ENCODE measurements at regions not wholly inside any gene's neighbourhood (a gene's known extent, or its start where the extent isn't known, plus 50 kb on each side); places are given as distances from the start of the nearest gene placed in this dataset.

DNA sequence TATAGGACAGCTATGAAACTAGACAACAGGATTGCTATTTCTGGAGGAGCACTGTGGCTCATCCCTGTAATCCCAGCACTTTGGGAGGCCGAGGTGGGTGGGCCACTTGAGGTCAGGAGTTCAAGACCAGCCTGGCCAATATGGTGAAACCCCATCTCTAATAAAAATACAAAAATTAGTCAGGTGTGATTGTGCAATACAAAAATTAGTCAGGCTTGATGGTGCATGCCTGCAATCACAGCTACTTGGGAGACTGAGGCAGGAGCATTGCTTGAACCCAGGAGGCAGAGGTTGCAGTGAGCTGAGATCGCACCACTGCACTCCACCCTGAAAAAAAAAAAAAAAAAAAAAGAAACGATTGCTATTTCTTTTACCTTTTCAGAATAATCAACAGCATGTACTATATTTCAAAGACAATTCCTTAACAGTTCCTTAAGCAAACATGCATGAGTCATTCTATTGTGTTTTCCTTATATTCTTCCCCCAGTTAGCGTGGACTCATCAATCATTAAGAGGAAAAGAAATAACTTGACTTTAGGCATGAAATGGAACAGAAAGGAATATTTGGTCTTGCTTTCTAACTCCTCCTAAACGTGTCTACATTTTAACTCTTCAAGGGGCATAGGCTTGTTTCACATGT, 162.6 kb downstream of the TAF11L14 start:
- no peak for FAIRE-seq

DNA sequence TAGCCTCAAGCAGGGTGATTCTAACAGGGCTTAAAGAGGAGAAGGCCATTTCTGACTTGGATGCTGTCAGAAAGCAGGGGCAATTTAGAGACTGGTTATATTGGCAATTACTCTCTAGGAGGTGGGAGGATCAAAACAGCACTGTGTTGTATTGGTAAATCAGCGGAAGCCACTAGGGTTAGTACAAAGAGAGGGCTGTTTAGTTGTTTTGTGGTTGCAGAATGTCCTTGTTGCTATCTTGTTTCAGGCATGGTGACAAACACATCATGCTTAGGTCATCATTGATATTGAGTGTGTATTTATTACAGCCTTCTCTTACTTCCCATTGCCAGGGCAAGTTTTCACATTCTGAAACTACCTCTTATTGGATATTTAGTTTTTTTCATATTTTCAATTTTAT, 165.3 kb downstream of the TAF11L14 start:
- H3K9me3 ChIP-seq: no peaks in the 10 kb centered on the region
- TF ChIP-seq, protein P1, sequence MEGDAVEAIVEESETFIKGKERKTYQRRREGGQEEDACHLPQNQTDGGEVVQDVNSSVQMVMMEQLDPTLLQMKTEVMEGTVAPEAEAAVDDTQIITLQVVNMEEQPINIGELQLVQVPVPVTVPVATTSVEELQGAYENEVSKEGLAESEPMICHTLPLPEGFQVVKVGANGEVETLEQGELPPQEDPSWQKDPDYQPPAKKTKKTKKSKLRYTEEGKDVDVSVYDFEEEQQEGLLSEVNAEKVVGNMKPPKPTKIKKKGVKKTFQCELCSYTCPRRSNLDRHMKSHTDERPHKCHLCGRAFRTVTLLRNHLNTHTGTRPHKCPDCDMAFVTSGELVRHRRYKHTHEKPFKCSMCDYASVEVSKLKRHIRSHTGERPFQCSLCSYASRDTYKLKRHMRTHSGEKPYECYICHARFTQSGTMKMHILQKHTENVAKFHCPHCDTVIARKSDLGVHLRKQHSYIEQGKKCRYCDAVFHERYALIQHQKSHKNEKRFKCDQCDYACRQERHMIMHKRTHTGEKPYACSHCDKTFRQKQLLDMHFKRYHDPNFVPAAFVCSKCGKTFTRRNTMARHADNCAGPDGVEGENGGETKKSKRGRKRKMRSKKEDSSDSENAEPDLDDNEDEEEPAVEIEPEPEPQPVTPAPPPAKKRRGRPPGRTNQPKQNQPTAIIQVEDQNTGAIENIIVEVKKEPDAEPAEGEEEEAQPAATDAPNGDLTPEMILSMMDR (IDR thresholded peaks at IDR 0.05): no peak

More for the DNA sequence above, 162.6 kb downstream of the TAF11L14 start:
- WGBS, 2 donors: 39 to 40% methylated on average over 5 of the region's 5 CpGs
- TF ChIP-seq, protein P1 (IDR thresholded peaks at IDR 0.05): no peak
- Histone ChIP-seq H3K27me3 (peaks cover 0 to 4% (median 0%) of the 10 kb centered on the region in 4 donors), H3K9me3 (no peaks in the 10 kb centered on the region), H3K36me3 (no peaks in the 10 kb centered on the region), H3K4me1 (no peaks in the 10 kb centered on the region), H3K27ac (no peak overlapping the region), H3K4me3 (no peak overlapping the region)
- no peak for DNase-seq
- intact Hi-C loops (cut with DNase I): no loop called here
- no peak for ATAC-seq

DNA sequence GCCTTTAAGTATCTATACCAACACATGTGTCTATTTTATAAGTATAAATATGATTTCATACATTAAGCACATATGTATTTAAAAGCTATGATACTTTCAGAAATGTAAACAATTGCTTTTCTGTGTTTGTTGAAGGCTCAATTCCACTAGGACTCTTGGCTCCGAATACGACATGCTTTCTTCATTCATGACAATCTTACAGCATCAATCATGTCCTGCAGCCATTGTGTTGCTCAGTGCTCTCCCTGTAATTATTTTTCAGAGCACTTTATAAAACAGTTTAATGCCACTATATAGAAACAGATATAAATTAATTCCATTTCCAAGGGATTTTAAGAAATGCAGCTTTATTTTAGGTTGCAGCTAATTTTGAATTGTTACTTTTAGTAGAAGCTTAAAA, 167.3 kb downstream of the TAF11L14 start:
- intact Hi-C loops (cut with DNase I): no loop called here
- Histone ChIP-seq H3K27ac (no peak overlapping the region), H3K9me3 (no peaks in the 10 kb centered on the region), H3K36me3 (no peaks in the 10 kb centered on the region), H3K4me3 (no peak overlapping the region), H3K27me3 (peaks cover 0 to 4% (median 0%) of the 10 kb centered on the region in 4 donors), H3K4me1 (no peaks in the 10 kb centered on the region)
- TF ChIP-seq, protein P1 (IDR thresholded peaks at IDR 0.05): no peak
- DNase-seq (no peak), ATAC-seq (no peak), FAIRE-seq (no peak)
- WGBS, 2 donors: 27 to 33% methylated on average over 2 of the region's 2 CpGs

More for the DNA sequence above, 165.3 kb downstream of the TAF11L14 start:
- no peaks in the 10 kb centered on the region for H3K4me1 ChIP-seq
- WGBS, 2 donors: 71 to 86% methylated on average over 1 of the region's 1 CpG
- intact Hi-C loops (cut with DNase I): no loop called here
- DNase-seq: no peak
- peaks cover 0 to 4% (median 0%) of the 10 kb centered on the region in 4 donors for H3K27me3 ChIP-seq
- no peak overlapping the region for H3K4me3 ChIP-seq
- ATAC-seq: no peak
- no peak overlapping the region for H3K27ac ChIP-seq
- FAIRE-seq: no peak
- H3K36me3 ChIP-seq: no peaks in the 10 kb centered on the region

DNA sequence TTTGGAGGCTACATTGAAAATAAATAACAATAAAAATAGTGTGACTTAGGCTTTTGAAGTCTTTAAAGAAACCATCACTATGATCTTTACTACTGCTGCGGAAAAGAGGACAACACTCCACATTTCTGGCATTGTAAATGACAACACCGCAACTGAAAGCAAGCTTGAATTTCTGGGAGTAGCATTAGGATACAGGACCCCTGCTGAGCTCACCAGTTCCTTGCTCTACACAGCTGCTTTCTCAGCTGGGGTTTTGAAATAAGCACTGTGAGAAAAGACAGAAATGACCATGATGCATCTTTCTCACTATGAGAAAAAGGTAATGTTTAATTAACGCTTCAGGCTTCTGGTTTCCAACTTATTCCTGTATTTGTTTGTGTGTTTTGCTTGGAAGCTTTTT, 168.0 kb downstream of the TAF11L14 start:
- no peak for ATAC-seq
- intact Hi-C loops (cut with DNase I): no loop called here
- no peak for DNase-seq
- Histone ChIP-seq H3K9me3 (no peaks in the 10 kb centered on the region), H3K27me3 (peaks cover 0 to 4% (median 0%) of the 10 kb centered on the region in 4 donors), H3K27ac (no peak overlapping the region), H3K36me3 (no peaks in the 10 kb centered on the region), H3K4me1 (no peaks in the 10 kb centered on the region), H3K4me3 (no peak overlapping the region)
- TF ChIP-seq, protein P1 (IDR thresholded peaks at IDR 0.05): no peak
- 53 to 56% methylated on average over 3 of the region's 3 CpGs for whole genome bisulfite sequencing, 2 donors
- no peak for FAIRE-seq

DNA sequence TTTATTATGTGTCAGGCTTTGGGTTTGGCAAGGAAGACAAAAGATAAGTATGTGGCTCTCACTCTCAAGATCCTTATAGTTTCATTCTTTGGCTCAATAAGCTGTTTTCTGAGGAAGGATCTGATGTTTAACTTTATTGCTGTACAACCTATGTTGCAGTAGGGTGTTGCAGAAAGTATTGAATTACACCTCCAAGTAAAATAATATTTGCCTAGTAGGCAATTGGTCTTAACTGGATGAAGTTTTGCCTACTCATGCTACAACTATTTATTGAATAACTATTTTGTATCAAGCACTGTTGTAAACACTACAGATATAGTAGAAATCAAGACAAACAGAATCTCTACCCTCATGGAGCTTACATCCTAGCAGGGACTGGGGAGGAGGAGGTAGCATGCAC, 169.7 kb downstream of the TAF11L14 start:
- Histone ChIP-seq H3K27ac (no peak overlapping the region), H3K4me1 (no peaks in the 10 kb centered on the region), H3K36me3 (no peaks in the 10 kb centered on the region), H3K27me3 (no peaks in the 10 kb centered on the region), H3K9me3 (no peaks in the 10 kb centered on the region), H3K4me3 (no peak overlapping the region)
- TF ChIP-seq, protein P1 (IDR thresholded peaks at IDR 0.05): no peak
- ATAC-seq: no peak
- FAIRE-seq: no peak
- intact Hi-C loops (cut with DNase I): no loop called here
- no peak for DNase-seq
